ENCODE measurements at regions not wholly inside any gene's neighbourhood (a gene's known extent, or its start where the extent isn't known, plus 50 kb on each side); places are given as distances from the start of the nearest gene placed in this dataset.

DNA sequence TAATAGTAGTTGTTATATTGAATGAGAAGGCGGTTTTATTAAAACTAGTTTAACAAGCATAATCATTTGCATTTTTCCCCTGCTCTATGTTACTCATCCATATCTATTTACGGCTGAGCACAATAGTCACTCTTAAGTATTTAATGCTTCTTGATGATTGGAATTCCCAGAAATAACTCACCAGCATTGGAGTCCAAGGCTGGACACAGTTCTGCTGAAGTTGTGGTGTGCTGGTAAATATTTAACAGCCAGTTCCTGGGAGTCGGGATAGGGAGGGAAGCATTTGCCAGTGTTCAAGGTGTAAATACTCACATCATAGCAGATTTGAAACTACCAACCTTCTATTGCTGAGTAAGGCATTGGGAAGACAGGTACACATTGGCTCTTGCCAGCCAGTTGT is 315.1 kb downstream of the MTX2 start:
- no peak overlapping the region for H3K4me3 Mint-ChIP-seq (ENCODE audit: unreplicated experiment)
- H3K27ac Mint-ChIP-seq (ENCODE audit: unreplicated experiment), result no peak overlapping the region
- TF ChIP-seq CTCF (IDR thresholded peaks at IDR 0.05; ENCODE audit: partially characterized antibody, unreplicated experiment), result no peak
- H3K9me3 Mint-ChIP-seq (ENCODE audit: unreplicated experiment), result no peaks in the 10 kb centered on the region
- DNase-seq, result no peak
- H3K36me3 Mint-ChIP-seq (ENCODE audit: unreplicated experiment), result no peaks in the 10 kb centered on the region
- peaks cover under 1% of the 10 kb centered on the region for H3K4me1 Mint-ChIP-seq (ENCODE audit: low read depth, unreplicated experiment)
- H3K27me3 Mint-ChIP-seq (ENCODE audit: unreplicated experiment), result no peaks in the 10 kb centered on the region

GRCh38 chr2:176585291-176585690 is 316.0 kb downstream of the MTX2 start:
- no peaks in the 10 kb centered on the region for H3K9me3 Mint-ChIP-seq (ENCODE audit: unreplicated experiment)
- no peak for DNase-seq
- peaks cover 2% of the 10 kb centered on the region for H3K4me1 Mint-ChIP-seq (ENCODE audit: low read depth, unreplicated experiment)
- no peaks in the 10 kb centered on the region for H3K36me3 Mint-ChIP-seq (ENCODE audit: unreplicated experiment)
- H3K4me3 Mint-ChIP-seq (ENCODE audit: unreplicated experiment), result no peak overlapping the region
- no peak overlapping the region for H3K27ac Mint-ChIP-seq (ENCODE audit: unreplicated experiment)
- peaks cover 1% of the 10 kb centered on the region for H3K27me3 Mint-ChIP-seq (ENCODE audit: unreplicated experiment)
- TF ChIP-seq CTCF (IDR thresholded peaks at IDR 0.05; ENCODE audit: partially characterized antibody, unreplicated experiment), result no peak

GRCh38 chr2:176585791-176586190 is 316.5 kb downstream of the MTX2 start:
- H3K9me3 Mint-ChIP-seq (ENCODE audit: unreplicated experiment), result no peaks in the 10 kb centered on the region
- peaks cover 2% of the 10 kb centered on the region for H3K4me1 Mint-ChIP-seq (ENCODE audit: low read depth, unreplicated experiment)
- no peak for TF ChIP-seq CTCF (IDR thresholded peaks at IDR 0.05; ENCODE audit: partially characterized antibody, unreplicated experiment)
- no peak for DNase-seq
- peaks cover 1% of the 10 kb centered on the region for H3K27me3 Mint-ChIP-seq (ENCODE audit: unreplicated experiment)
- H3K27ac Mint-ChIP-seq (ENCODE audit: unreplicated experiment), result no peak overlapping the region
- H3K36me3 Mint-ChIP-seq (ENCODE audit: unreplicated experiment), result no peaks in the 10 kb centered on the region
- no peak overlapping the region for H3K4me3 Mint-ChIP-seq (ENCODE audit: unreplicated experiment)

- Mint-ChIP-seq H3K4me1 (ENCODE audit: low read depth, unreplicated experiment) (peaks cover 2% of the 10 kb centered on the region), H3K4me3 (ENCODE audit: unreplicated experiment) (no peak overlapping the region), H3K27me3 (ENCODE audit: unreplicated experiment) (peaks cover 3% of the 10 kb centered on the region), H3K36me3 (ENCODE audit: unreplicated experiment) (no peaks in the 10 kb centered on the region), H3K9me3 (ENCODE audit: unreplicated experiment) (no peaks in the 10 kb centered on the region), H3K27ac (ENCODE audit: unreplicated experiment) (no peak overlapping the region)
- TF ChIP-seq CTCF (IDR thresholded peaks at IDR 0.05; ENCODE audit: partially characterized antibody, unreplicated experiment), result no peak
- DNase-seq, result no peak
Measured at GRCh38 chr2:176589287-176589686, 320.0 kb downstream of the MTX2 start.

DNA sequence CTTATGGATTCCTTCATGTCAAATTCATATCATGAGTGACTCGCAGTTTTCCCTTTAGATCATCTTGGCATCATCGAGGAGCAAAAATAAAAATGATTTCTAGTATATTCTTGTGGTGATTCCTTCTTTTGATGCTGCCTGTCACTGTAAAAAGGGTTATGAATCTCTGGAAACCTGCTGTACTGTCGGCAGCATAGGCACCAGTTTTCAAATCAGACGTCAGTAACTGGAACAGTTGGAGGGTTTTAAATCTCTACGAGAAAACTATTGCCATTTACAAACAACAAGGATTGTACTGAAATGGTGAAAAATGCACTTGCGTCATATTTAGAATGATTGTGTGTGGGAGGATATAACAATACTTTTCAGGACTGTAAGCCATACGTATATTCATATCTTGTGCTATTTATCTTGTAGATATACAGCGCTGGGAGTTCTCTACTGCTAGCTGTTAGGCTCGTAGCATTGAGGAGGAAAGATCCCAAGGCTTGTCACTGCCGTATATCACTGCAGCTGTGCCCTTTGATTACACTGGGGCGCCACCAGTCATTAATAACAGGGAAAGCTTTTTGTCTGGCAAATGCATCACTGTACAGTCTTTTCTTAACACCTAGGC is 320.7 kb downstream of the MTX2 start:
- H3K27me3 Mint-ChIP-seq (ENCODE audit: unreplicated experiment), result peaks cover 3% of the 10 kb centered on the region
- H3K4me3 Mint-ChIP-seq (ENCODE audit: unreplicated experiment), result no peak overlapping the region
- H3K4me1 Mint-ChIP-seq (ENCODE audit: low read depth, unreplicated experiment), result peaks cover 2% of the 10 kb centered on the region
- no peaks in the 10 kb centered on the region for H3K9me3 Mint-ChIP-seq (ENCODE audit: unreplicated experiment)
- H3K36me3 Mint-ChIP-seq (ENCODE audit: unreplicated experiment), result no peaks in the 10 kb centered on the region
- no peak overlapping the region for H3K27ac Mint-ChIP-seq (ENCODE audit: unreplicated experiment)
- no peak for DNase-seq
- TF ChIP-seq CTCF (IDR thresholded peaks at IDR 0.05; ENCODE audit: partially characterized antibody, unreplicated experiment), result no peak
